GM12874 (cell line): ENCODE measurements at regions not wholly inside any gene's neighbourhood (a gene's known extent, or its start where the extent isn't known, plus 50 kb on each side); places are given as distances from the start of the nearest gene placed in this dataset.

Experiments
- CTCF ChIP-seq: IDR thresholded peaks from 2 replicates; pipeline ENCODE4 v1.5.1; 2011; ENCODE audit warnings: low read depth, mild to moderate bottlenecking, control low read depth, low read length, moderate library complexity; ENCODE audit not compliant: insufficient read depth

GRCh38 chr2:150353376-150353775 lies 134.1 kb downstream of the RND3 start:
- no peak for TF ChIP-seq CTCF

GRCh38 chr2:150351922-150352321 lies 135.5 kb downstream of the RND3 start:
- TF ChIP-seq CTCF, result no peak

GRCh38 chr2:150350500-150350899 lies 137.0 kb downstream of the RND3 start:
- no peak for TF ChIP-seq CTCF

GRCh38 chr2:150346806-150347205 lies 140.7 kb downstream of the RND3 start:
- no peak for TF ChIP-seq CTCF

- TF ChIP-seq CTCF, result no peak
Measured at GRCh38 chr2:150341982-150342680, 145.3 kb downstream of the RND3 start.

- TF ChIP-seq CTCF, result no peak
Measured at GRCh38 chr2:150339951-150340350, 147.5 kb downstream of the RND3 start.

GRCh38 chr2:150339282-150339681 lies 148.2 kb downstream of the RND3 start:
- no peak for TF ChIP-seq CTCF

GRCh38 chr2:150335596-150335995 lies 151.9 kb downstream of the RND3 start:
- no peak for TF ChIP-seq CTCF
